Activated naive CD4-positive, alpha-beta T cell treated with anti-CD3 and anti-CD28 coated beads, Interleukin-2, amount 50 U/mL, for 16 hours (primary cell): ENCODE measurements at regions not wholly inside any gene's neighbourhood (a gene's known extent, or its start where the extent isn't known, plus 50 kb on each side); places are given as distances from the start of the nearest gene placed in this dataset.
"Not testable (repeated sequence)": the region's sequence is repeated elsewhere in the genome, so short reads cannot be mapped to it uniquely, and the experiment has no call there.

ENCODE experiments used
- DNase-seq: peaks from one replicate; pipeline ENCODE4 v3.0.0-alpha.2; 2020

DNA sequence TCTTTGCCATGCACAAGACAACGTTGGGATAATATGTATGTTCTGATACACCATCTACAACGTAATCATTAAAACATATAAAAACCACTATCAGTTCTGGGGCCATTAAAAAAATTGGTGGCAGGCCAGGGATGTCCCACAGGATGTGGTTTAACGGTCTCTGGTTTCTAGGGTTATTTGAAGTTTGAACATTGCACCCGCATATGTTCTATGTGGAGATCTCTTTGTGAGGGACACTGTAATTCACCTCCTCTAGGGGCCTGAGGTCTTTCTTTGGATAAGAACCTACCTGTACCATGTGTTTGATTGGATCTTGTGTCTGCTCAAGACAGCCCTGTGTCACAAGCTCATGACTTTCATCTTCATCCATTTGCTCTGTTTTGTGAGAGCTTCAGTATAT lies 73.2 kb downstream of the GGTLC2 start:
- DNase-seq = no peak

DNA sequence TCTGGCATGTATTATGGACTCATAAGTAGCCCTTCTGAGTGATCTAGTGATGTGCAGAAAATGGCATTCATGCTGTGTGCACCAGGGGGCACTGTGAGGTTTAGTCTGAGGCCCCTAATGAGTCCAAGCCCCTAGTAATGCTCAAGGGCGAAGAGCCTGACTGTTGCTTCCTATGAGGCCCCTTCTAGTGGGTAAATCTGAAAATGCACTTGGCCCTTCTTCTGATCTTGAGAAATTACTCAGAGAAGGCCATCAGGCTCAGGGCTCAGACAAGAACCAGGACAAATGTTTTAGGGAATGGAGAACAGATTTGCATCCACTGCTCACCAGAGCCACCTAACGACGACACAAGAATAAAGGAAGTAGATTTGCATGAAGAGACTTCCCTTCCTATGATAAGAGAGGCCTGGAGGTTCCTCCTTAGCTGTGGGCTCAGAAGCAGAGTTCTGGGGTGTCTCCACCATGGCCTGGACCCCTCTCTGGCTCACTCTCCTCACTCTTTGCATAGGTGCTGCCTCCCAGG lies 75.8 kb downstream of the GGTLC2 start:
- no peak for DNase-seq

DNA sequence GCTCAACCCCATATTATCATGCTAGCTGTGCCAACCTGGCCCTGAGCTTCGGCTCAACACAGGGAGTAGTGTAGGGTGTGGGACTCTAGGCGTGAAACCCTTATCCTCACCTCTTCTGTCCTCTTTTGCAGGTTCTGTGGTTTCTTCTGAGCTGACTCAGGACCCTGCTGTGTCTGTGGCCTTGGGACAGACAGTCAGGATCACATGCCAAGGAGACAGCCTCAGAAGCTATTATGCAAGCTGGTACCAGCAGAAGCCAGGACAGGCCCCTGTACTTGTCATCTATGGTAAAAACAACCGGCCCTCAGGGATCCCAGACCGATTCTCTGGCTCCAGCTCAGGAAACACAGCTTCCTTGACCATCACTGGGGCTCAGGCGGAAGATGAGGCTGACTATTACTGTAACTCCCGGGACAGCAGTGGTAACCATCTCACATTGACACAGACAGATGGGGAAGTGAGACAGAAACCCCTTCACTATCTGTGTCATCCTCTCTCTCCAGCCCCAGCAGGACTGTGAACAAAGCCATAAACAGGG lies 76.4 kb downstream of the GGTLC2 start:
- DNase-seq = no peak

DNA sequence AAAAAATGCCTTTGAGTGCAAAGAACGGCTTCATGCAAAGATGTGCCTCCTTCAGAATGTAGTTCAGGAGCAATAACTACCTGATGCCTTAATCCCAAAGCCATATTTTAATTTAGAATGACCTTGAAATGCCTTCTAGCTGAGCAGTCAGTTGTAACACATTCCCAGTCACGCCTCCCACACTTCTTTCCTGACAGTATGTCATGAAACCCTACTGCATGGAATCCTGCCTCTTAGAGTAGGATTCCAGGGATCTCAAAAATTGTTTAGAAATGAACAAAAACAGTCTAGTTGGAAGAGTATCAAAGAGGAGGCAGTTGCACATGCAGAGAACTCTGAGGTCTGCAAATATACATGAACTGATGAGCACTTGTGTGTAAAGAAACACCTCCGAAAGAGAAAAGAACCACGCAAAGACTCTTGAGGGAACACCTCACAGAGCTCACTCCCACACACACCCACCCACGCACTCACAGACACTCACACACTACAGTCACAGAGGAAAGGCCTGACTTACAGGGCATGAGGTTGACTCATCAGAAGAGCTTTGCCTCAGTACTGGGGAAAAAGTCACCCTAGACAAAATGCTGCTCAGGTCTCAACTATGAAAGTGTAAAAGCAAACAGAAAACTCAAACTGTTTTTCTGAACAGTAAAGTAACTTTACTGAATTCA lies 77.4 kb downstream of the GGTLC2 start:
- peak; percentile 74 for DNase-seq

DNA sequence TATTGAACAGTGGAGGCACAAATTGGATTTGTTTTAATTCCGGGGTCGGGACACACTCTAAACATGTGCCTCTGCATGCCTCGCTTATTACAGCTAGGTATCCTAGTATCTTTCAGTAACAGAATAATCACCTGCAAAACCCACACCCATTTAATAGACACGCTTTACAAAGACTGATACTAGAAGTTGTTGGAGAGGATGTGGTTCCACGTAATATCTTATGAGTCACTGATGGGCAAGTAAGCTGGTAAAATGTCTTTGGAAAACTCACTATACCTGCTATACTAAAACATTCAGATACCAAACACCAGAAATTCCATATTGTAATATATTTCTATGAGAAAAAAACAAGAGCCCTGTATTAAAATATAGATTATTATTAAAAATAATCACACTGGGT lies 84.0 kb downstream of the GGTLC2 start:
- DNase-seq = no peak

DNA sequence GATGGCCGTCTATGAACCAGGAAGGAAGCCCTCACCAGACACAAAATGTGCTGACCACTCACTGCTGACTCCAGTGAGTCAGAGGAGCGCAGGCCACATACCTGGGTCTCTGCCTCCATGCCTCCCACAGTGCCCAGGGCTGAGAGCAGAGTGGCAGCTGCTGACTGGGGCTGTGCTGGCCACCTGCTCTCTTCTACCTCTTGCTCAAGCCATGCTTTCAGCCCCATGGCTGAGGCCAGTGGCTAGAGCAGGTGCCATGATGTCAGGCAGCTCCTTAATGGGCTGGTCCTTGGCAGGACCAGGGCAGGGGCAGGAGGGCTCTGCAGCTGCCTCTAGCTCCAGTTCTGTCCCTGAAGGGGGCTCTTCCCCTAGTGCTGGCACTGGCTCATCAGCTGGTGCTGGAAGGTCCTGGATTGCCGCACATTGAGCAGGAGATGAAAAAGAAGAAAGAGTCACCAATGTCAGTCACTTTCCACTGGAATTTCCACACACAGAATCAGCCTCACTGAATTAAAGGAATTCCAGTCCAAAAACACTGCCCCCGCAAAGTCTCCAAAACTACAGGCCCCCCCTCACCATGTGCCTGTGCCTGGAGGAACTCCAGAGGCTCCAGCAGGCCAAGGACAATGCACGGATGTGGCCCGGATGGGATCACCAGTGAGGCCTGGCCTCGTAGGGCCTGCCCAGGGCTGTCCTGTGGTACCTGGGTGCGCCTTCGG lies 86.4 kb downstream of the GGTLC2 start:
- DNase-seq = no peak

DNA sequence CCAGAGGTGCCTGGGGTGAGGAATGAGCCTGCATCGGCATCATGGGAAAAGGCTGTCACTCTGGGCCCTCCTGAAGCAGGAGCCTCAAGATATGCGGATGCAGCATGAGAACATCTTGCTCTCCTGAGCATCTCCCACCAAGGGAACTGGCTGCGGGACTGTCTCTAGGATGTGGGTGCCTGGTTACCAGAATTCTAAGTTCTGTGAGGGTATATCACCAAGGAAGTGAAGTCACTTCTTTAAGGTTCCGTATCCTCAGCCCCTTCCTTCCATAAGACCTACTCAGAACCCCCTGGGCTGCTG lies 86.9 kb downstream of the GGTLC2 start:
- DNase-seq = no peak

DNA sequence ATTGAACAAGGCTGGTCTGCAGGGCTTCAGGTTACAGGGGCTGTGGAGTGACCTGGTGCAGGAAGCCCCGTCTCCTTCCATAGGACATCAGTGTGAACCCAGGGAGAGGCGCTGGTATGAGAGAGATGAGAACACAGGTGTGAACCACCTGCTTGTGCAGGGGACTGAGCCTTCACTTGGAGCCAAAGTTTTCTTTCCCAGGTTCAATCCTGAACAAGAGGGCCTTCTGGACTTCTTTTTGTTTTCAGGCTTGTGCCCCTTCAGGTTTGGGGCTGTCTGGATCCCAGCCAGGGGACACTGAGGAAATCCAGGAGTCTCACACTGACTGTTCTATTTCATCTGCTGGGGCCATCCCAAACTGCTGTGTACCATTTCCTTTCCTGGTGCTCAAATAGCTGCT lies 88.6 kb downstream of the GGTLC2 start:
- not testable (repeated sequence) for DNase-seq

DNA sequence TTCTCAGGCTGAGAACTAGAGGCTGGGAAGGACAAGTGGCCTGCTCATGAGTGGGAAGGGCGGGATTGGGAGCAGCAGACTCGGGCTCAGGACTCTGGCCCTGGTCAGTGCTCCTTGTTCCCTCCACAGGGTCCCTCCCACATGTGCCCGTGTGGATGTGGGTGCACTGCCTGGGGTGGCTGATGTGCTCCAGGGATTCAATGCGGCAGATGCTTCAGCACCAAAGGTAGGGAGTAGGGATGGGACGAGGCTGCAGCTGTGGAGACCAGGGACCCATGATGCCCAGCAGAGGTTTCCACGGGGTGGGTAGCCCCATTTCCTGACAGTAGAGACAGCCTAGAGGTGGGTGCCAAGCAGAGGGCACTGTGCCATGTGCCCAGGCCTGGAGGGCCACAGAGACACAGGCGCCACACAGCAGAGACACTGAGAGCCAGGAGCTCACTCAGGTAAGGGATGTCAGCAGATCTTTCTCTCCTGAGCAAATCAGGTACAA lies 89.5 kb downstream of the GGTLC2 start:
- DNase-seq = no peak

DNA sequence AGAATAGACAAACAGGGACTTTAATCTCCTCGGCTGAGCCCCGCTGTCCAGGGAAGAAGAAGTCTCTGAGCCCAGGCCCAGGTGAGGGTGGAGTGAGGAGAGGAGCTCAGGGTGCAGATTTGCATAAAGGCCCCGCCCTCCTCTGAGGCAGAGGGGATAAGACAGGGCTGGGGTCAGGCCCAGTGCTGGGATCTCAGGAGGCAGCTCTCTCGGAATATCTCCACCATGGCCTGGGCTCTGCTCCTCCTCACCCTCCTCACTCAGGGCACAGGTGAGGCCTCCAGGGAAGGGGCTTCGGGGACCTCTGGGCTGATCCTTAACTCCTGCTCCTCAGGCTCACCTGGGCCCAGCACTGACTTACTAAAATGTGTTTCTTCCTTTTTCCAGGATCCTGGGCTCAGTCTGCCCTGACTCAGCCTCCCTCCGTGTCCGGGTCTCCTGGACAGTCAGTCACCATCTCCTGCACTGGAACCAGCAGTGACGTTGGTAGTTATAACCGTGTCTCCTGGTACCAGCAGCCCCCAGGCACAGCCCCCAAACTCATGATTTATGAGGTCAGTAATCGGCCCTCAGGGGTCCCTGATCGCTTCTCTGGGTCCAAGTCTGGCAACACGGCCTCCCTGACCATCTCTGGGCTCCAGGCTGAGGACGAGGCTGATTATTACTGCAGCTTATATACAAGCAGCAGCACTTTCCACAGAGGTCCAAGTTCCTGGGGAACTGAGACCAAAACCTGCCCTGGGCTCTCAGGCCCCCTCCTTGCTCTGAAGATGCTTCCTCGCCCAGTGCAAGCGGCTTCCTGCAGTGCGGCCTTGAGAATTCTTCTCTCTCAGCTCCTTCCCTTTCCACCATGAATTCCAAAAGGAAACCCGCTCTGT lies 90.2 kb downstream of the GGTLC2 start:
- DNase-seq = not testable (repeated sequence)

DNA sequence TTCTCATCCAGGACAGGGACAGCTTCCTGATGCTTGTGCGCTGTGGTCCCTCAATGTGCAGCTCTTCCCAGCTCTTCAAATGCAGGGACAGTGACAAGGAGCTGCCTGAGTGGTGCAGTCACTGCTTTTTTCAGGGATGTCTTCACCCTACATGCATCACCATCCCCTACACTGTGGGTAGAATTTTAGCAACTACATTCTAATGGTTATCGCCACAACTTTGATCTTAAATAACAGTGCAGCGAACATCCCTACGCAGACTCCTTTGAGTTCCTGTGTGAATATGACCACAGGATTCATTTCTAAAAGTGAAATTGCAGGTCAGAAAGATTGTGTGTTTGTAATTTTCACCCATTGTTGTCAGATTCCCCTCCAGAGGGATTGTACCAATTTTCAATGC lies 90.9 kb downstream of the GGTLC2 start:
- DNase-seq = not testable (repeated sequence)

DNA sequence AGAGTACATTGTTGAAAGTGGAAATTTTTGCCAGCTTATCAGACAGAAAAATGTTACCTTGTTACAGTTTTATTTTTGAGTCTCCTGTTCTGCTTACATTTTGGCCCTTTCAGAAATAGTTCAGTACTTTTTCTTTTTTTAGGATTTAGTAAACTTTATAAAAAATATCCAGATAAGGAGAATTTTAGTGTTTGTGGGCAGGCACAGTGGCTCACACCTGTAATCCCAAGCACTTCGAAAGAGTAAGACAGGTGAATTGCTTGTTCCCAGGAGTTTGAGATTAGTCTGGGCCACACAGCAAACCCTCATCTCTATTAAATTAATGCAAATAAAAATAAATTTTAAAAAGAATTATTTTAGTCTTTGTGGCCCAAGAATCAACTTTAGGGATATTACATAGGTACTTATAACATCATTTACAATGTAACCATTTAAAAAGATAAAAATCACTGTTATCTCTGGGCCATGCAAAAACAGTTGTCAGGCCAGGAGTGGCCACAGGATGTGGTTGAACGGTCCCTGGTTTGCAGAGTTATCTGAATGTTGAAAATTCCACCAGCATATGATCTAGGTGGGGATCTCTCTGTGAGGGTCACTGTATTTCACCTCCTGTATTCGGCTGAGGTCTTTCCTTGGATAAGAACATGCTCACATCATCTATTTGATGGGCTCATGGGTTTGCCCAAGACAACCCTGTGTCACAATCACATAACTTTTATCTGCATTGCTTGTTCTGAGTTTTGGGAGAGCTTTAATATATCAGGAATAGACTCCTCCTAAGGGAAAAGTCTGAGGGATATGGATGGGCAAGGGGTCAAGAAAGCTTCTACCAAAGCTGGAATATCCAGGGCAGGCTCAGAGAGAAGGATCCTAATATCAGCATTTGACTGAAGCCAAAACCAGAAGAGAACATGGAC lies 91.5 kb downstream of the GGTLC2 start:
- DNase-seq = no peak

DNA sequence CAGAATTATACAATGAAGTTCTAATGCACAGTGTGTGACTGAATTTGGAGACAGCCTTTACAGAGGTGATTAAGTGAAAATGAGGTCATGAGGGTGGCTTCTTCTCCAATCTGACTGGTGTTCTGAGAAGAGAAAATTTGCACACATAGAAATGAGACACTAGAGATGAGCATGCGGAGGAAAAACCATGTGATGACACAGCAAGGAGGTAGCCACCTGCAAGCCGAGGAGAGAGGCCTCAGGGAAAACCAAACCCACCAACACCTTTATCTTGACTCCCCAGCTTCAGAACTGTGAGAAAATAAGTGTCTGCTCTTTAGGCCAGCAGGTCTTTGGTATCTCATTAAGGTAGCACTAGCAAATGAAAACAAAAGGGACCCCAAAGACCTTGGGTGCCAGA lies 93.2 kb downstream of the GGTLC2 start:
- DNase-seq = no peak

DNA sequence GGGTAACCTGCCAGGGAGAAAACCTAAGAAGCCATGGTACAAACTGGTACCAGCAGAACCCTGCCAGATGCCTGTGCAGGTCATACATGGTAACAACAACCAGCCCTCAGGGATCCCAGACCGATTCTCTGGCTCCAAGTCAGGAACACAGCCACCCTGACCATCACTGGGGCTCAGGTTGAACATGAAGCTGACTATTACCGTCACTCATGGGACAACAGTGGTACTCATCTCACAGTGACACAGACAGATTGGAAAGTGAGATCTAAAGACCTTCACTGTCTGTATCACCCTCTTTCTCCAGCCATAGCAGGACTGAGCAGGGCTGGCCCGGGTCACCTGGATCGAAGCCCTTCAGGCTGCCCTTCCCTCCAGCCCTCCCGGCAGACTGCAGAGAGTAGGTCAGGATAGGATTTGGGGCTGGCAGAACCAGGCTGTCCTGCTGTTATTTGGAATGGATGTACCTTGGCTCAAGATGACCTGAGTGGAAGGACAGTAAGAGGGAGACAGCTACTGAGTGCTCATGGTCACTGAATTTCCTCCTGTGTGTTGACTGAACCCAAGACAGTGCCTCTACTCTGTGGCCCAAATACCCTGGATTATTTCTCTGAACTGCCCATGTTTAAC lies 94.7 kb downstream of the GGTLC2 start:
- DNase-seq = no peak

DNA sequence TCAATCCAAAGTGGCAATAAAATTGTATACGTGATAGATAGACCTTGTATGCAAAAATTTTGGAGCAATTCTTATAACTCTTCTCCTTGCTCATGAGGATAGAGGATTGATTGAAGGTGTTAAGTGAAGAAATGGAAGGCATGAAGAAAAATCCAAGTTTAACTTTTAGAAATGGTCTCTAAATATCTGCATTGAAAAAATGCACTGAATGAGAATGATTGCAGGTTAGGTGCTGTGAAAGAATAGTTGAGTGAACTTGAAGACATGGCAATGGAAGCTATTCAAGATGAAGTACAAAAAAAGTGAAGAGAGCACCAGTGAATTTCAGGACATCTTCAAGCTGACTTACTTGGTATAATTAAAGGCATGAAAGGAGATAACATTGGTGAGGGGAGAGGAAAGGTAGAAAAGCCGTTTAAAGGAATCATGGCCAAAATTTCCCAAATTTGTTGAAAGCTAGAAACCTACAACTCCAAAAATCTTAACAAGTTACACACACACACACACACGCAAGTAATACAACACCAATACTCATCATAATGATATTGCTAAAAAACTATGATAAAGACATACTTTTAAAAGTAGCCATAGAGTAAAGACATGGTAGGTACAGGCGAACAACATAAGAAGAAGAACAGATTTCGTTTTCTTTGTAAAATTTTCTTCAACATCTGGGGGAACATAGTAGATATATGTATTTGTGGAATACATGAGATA lies 96.3 kb downstream of the GGTLC2 start:
- no peak for DNase-seq

DNA sequence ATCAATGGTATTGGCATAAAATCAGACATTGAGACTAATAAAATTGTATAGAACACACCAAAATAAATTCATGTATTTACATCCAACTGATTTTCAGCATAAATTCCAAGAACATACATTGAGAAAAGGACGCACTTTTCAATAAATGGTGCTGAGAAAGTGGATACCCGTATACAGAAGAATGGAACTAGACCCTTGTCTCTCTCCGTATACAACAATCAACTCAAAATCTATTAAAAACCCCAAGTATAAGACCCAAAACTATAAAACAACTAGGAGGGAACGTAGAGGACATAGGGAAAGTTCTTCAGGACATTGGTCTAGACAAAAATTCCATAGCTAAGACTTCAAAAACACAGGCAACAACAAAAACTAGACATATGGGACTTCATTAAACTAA lies 97.4 kb downstream of the GGTLC2 start:
- no peak for DNase-seq

DNA sequence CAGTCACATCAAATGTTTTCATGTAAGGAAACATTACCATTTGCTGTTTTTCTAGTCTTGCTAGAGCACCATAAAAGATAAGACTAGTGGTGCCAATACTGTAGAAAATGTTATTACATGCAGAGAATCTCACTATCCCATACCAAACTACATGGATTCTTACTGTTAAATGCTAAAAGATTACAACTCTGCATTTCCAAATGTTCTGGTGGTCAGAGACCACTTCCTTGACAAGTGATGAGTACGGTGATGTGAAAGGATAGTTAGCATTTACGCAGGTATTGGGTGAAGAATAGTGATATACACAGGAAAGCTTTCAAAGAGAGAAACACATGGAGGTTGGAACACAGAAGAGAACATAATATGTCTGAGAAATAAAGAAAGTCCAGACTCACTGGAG lies 98.2 kb downstream of the GGTLC2 start:
- no peak for DNase-seq

DNA sequence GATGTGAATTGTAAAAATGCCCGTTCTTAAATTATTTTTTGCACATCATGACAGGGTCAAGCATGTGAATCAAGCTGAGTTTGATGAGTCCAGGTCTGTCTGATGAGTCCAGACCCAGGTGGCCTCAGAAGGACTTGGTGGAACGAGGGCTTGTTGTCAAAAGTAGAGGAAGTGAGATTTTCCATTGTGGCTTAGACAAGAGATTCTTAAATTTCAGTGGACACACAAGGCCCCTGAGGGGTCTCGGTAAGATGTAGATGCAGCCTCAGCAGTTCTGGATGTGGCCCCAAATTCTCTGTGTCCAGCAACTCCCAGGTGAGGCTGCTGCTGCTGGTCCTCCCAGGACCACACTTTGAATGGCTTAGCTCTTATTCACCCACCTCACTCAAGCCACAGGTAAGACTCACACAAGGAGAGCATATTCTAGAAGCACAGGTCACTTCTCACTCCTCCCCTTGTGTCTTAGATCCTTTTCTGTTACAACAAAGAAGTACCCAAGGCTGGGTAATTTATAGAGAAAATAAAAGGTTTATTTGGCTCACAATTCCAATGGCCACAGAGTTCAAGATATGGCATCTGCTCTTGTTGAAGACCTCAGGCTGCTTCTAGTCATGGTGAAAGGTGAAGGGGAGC lies 98.8 kb downstream of the GGTLC2 start:
- no peak for DNase-seq

DNA sequence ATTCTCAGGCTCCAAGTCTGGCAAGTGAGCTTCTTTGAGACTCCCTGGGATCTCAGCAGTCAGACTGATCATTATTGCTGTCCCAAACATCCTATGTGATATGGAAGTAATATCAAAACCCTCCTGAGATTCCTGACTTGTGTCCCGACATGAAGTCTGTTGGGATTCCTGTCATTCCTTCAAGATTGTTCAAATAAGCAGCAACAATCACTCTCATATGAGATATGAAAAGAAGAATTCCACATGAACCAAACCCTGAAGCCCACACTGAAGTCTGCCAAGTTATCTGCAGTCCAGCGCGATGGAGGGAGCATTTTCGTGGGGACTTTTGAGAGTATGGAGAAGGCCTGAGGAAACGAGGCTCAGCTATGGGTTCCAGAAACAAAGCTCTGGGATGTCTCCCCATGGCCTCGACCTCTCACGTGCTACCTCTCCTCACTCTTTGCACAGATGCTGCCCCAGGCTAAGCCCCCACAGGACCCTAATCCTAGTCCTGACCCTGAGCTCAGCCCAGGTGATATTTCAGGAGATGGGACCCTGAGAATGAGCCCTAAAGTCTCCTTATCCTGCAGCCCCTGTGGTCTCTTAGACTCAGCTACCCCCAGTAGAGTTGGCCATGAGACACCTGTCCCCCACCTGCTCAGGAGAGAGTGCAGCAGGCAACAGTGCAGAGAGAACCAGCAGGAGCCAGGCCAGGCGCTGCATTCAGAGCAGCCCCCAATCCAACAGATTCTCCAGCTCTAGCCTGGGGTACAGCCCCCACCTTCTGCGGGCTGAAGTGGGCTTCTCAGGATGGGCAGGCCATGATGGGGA lies 100.2 kb downstream of the GGTLC2 start:
- DNase-seq = no peak
